ENCODE measurements at regions not wholly inside any gene's neighbourhood (a gene's known extent, or its start where the extent isn't known, plus 50 kb on each side); places are given as distances from the start of the nearest gene placed in this dataset.

GRCh38 chr1:213425376-213426030 is 374.5 kb downstream of the RPS6KC1 start:
- TF ChIP-seq CTCF (conservative IDR thresholded peaks at IDR 0.05) (no peak), ZFX (IDR thresholded peaks at IDR 0.05) (no peak)
- no peak overlapping the region for H3K27ac ChIP-seq

GRCh38 chr1:213429642-213430041 is 378.6 kb downstream of the RPS6KC1 start:
- no peak for TF ChIP-seq ZFX (IDR thresholded peaks at IDR 0.05)
- no peak for TF ChIP-seq CTCF (conservative IDR thresholded peaks at IDR 0.05)
- no peak overlapping the region for H3K27ac ChIP-seq

DNA sequence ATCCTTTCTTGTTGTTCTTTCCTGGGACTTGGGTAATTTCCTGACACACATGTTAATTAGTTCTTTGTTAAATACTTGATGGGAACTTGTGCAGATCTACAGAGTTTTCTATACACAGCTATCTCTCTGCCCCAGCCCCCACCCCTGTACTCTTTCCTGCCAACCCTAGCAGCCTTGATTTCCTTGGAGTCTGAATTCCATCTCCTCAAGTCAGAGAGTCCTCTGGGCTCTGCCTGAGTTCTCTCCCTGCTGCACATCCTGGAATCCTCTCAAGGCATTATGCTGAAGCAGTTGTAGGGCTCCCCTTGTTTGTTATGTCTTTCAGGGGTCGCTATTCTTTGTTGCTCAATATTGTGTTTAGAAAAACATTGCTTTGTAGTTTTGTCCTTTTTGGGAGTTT is 384.7 kb downstream of the RPS6KC1 start:
- no peak overlapping the region for H3K27ac ChIP-seq
- TF ChIP-seq ZFX (IDR thresholded peaks at IDR 0.05) (no peak), CTCF (conservative IDR thresholded peaks at IDR 0.05) (no peak)

DNA sequence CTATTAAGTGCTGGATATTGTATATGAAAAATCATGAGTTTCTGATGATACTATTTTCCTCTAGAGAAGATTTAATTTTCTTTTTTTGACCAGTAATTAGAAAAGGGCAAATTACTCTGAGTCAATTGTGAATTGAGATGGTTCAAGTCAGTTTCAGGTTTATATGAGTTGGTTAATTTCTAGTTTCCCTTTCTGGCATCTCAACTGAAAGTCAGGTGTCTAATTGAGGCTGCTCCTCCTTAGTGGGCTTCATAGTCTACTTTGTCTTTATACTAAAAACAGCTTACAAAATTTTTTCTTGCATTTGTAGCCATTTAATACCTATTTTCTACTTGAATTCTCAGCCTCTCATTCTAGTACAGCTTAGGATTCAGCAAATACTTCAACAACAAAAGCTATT is 387.3 kb downstream of the RPS6KC1 start:
- no peak for TF ChIP-seq CTCF (conservative IDR thresholded peaks at IDR 0.05)
- TF ChIP-seq ZFX (IDR thresholded peaks at IDR 0.05): no peak
- no peak overlapping the region for H3K27ac ChIP-seq

- H3K27ac ChIP-seq: no peak overlapping the region
- TF ChIP-seq ZFX (IDR thresholded peaks at IDR 0.05) (no peak), CTCF (conservative IDR thresholded peaks at IDR 0.05) (no peak)
These were observed 388.7 kb downstream of the RPS6KC1 start for GRCh38 chr1:213439703-213440102.

DNA sequence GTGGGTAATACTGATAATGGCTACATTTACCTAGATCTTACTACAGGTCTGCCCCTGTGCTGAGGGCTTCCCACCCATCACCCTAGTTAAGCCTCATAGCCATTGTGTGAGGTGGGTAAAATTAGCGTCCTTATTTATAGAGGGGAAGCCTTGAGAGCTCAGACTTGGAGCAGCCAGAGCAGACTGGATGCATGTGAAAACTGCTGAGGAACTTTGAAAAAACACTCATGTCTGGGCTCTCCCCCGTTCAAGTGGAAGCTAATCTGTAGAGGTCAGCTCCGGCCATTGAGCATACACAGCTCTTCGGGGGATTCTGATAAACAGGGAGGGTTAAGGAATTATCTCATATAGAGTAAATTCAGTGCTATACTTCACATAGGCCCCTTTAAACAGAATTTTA is 389.7 kb downstream of the RPS6KC1 start:
- TF ChIP-seq CTCF (conservative IDR thresholded peaks at IDR 0.05) (no peak), ZFX (IDR thresholded peaks at IDR 0.05) (no peak)
- no peak overlapping the region for H3K27ac ChIP-seq

- no peak overlapping the region for H3K27ac ChIP-seq
- no peak for TF ChIP-seq CTCF (conservative IDR thresholded peaks at IDR 0.05)
- no peak for TF ChIP-seq ZFX (IDR thresholded peaks at IDR 0.05)
These were observed 392.4 kb downstream of the RPS6KC1 start for GRCh38 chr1:213443415-213443814.
